ENCODE measurements at regions not wholly inside any gene's neighbourhood (a gene's known extent, or its start where the extent isn't known, plus 50 kb on each side); places are given as distances from the start of the nearest gene placed in this dataset.

- no peak for TF ChIP-seq CTCF (IDR thresholded peaks at IDR 0.05; ENCODE audit: control insufficient read depth, insufficient read depth, low read depth, low read length, missing control alignments)
- H3K4me3 ChIP-seq (ENCODE audit: control insufficient read depth, low read depth, low read length) = no peak overlapping the region
- no peak for DNase-seq (ENCODE audit: low read depth)
These were observed 89.4 kb downstream of the NKX2-1 start for GRCh38 chr14:36430662-36431084.

GRCh38 chr14:36430169-36430568 is 89.9 kb downstream of the NKX2-1 start:
- TF ChIP-seq CTCF (IDR thresholded peaks at IDR 0.05; ENCODE audit: control insufficient read depth, insufficient read depth, low read depth, low read length, missing control alignments) = no peak
- no peak overlapping the region for H3K4me3 ChIP-seq (ENCODE audit: control insufficient read depth, low read depth, low read length)
- no peak for DNase-seq (ENCODE audit: low read depth)

- no peak for TF ChIP-seq CTCF (IDR thresholded peaks at IDR 0.05; ENCODE audit: control insufficient read depth, insufficient read depth, low read depth, low read length, missing control alignments)
- H3K4me3 ChIP-seq (ENCODE audit: control insufficient read depth, low read depth, low read length) = no peak overlapping the region
- DNase-seq (ENCODE audit: low read depth) = no peak
These were observed 90.3 kb downstream of the NKX2-1 start for GRCh38 chr14:36429692-36430091.

GRCh38 chr14:36428350-36428749 is 91.7 kb downstream of the NKX2-1 start:
- TF ChIP-seq CTCF (IDR thresholded peaks at IDR 0.05; ENCODE audit: control insufficient read depth, insufficient read depth, low read depth, low read length, missing control alignments) = no peak

GRCh38 chr14:36426836-36427235 is 93.2 kb downstream of the NKX2-1 start:
- H3K4me3 ChIP-seq (ENCODE audit: control insufficient read depth, low read depth, low read length) = no peak overlapping the region
- TF ChIP-seq CTCF (IDR thresholded peaks at IDR 0.05; ENCODE audit: control insufficient read depth, insufficient read depth, low read depth, low read length, missing control alignments) = no peak
- DNase-seq (ENCODE audit: low read depth) = no peak

More at GRCh38 chr14:36428350-36428749, 91.7 kb downstream of the NKX2-1 start:
- no peak overlapping the region for H3K4me3 ChIP-seq (ENCODE audit: control insufficient read depth, low read depth, low read length)
- DNase-seq (ENCODE audit: low read depth) = no peak

GRCh38 chr14:36426113-36426512 is 93.9 kb downstream of the NKX2-1 start:
- no peak overlapping the region for H3K4me3 ChIP-seq (ENCODE audit: control insufficient read depth, low read depth, low read length)
- no peak for DNase-seq (ENCODE audit: low read depth)
- no peak for TF ChIP-seq CTCF (IDR thresholded peaks at IDR 0.05; ENCODE audit: control insufficient read depth, insufficient read depth, low read depth, low read length, missing control alignments)
